Progenitor cell of endocrine pancreas (in vitro differentiated cells): ENCODE measurements at regions not wholly inside any gene's neighbourhood (a gene's known extent, or its start where the extent isn't known, plus 50 kb on each side); places are given as distances from the start of the nearest gene placed in this dataset.

Experiments used
- DNase-seq: peaks from one replicate; pipeline ENCODE4 v3.0.0; 2021; ENCODE audit warnings: low spot score; ENCODE audit not compliant: unreplicated experiment
- H3K27ac Mint-ChIP-seq: 2 replicates; pipeline ENCODE4 v1.8.0; 2021; ENCODE audit warnings: mild to moderate bottlenecking, moderate library complexity, mixed read lengths
- H3K27me3 Mint-ChIP-seq: 2 replicates; pipeline ENCODE4 v1.8.0; 2021; ENCODE audit warnings: mixed read lengths
- H3K36me3 Mint-ChIP-seq: 2 replicates; pipeline ENCODE4 v1.8.0; 2022; ENCODE audit warnings: mixed read lengths; ENCODE audit not compliant: insufficient read depth
- H3K4me1 Mint-ChIP-seq: 2 replicates; pipeline ENCODE4 v1.8.0; 2021; ENCODE audit warnings: low read depth, mixed read lengths
- H3K4me3 Mint-ChIP-seq: 2 replicates; pipeline ENCODE4 v1.8.0; 2021; ENCODE audit warnings: low read depth, mild to moderate bottlenecking, moderate library complexity, mixed read lengths
- H3K9me3 Mint-ChIP-seq: 2 replicates; pipeline ENCODE4 v1.8.0; 2021; ENCODE audit warnings: low read depth, mixed read lengths
- CTCF ChIP-seq: fragments of 200-600 bp; sonication (generic); IDR thresholded peaks from one replicate; pipeline ENCODE4 v1.5.0; 2021; ENCODE audit warnings: antibody characterized with exemption, mild to moderate bottlenecking; ENCODE audit not compliant: unreplicated experiment

GRCh38 chr14:79986251-79986650 lies 225.1 kb downstream of the DIO2 start:
- no peak overlapping the region for H3K27ac Mint-ChIP-seq
- no peaks in the 10 kb centered on the region for H3K27me3 Mint-ChIP-seq
- no peak for DNase-seq
- no peak for TF ChIP-seq CTCF
- no peaks in the 10 kb centered on the region for H3K36me3 Mint-ChIP-seq
- no peaks in the 10 kb centered on the region for H3K9me3 Mint-ChIP-seq
- peaks cover 12% of the 10 kb centered on the region for H3K4me1 Mint-ChIP-seq
- H3K4me3 Mint-ChIP-seq, result no peak overlapping the region

GRCh38 chr14:79972230-79972629 lies 239.1 kb downstream of the DIO2 start:
- Mint-ChIP-seq H3K9me3 (no peaks in the 10 kb centered on the region), H3K27ac (no peak overlapping the region), H3K27me3 (no peaks in the 10 kb centered on the region)

GRCh38 chr14:79971330-79971729 lies 240.0 kb downstream of the DIO2 start:
- H3K4me1 Mint-ChIP-seq, result peaks cover 2% of the 10 kb centered on the region
- H3K27me3 Mint-ChIP-seq, result no peaks in the 10 kb centered on the region
- no peaks in the 10 kb centered on the region for H3K9me3 Mint-ChIP-seq
- no peak for DNase-seq
- no peaks in the 10 kb centered on the region for H3K36me3 Mint-ChIP-seq
- H3K27ac Mint-ChIP-seq, result no peak overlapping the region
- no peak for TF ChIP-seq CTCF
- no peak overlapping the region for H3K4me3 Mint-ChIP-seq

More at GRCh38 chr14:79972230-79972629, 239.1 kb downstream of the DIO2 start:
- Mint-ChIP-seq H3K4me3 (no peak overlapping the region), H3K4me1 (peaks cover 2% of the 10 kb centered on the region), H3K36me3 (no peaks in the 10 kb centered on the region)
- no peak for TF ChIP-seq CTCF
- no peak for DNase-seq

- Mint-ChIP-seq H3K9me3 (peaks cover 2% of the 10 kb centered on the region), H3K36me3 (no peaks in the 10 kb centered on the region), H3K4me1 (peaks cover 2% of the 10 kb centered on the region), H3K27me3 (no peaks in the 10 kb centered on the region), H3K27ac (no peak overlapping the region), H3K4me3 (no peak overlapping the region)
- no peak for DNase-seq
- no peak for TF ChIP-seq CTCF
These were observed 243.9 kb downstream of the DIO2 start for GRCh38 chr14:79967453-79967852.

- H3K27ac Mint-ChIP-seq, result no peak overlapping the region
- DNase-seq, result no peak
- peaks cover 2% of the 10 kb centered on the region for H3K4me1 Mint-ChIP-seq
- H3K4me3 Mint-ChIP-seq, result no peak overlapping the region
- TF ChIP-seq CTCF, result no peak
- no peaks in the 10 kb centered on the region for H3K36me3 Mint-ChIP-seq
- H3K27me3 Mint-ChIP-seq, result no peaks in the 10 kb centered on the region
- peaks cover 4% of the 10 kb centered on the region for H3K9me3 Mint-ChIP-seq
These were observed 244.3 kb downstream of the DIO2 start for GRCh38 chr14:79967001-79967400.

GRCh38 chr14:79965896-79966295 lies 245.4 kb downstream of the DIO2 start:
- H3K4me3 Mint-ChIP-seq, result no peak overlapping the region
- H3K27me3 Mint-ChIP-seq, result no peaks in the 10 kb centered on the region

More at GRCh38 chr14:79965896-79966295, 245.4 kb downstream of the DIO2 start:
- no peak for TF ChIP-seq CTCF
- DNase-seq, result no peak
- Mint-ChIP-seq H3K9me3 (peaks cover 4% of the 10 kb centered on the region), H3K4me1 (peaks cover 2% of the 10 kb centered on the region), H3K36me3 (no peaks in the 10 kb centered on the region), H3K27ac (no peak overlapping the region)
